Psoas muscle (tissue), 7 donors: ENCODE measurements at regions not wholly inside any gene's neighbourhood (a gene's known extent, or its start where the extent isn't known, plus 50 kb on each side); places are given as distances from the start of the nearest gene placed in this dataset.

Experiments
- ATAC-seq, 4 donors: fragments of 200-7000 bp; cut with Tn5 transposase; one replicate each; pipeline ENCODE4 v1.9.1; 2020; ENCODE audit warnings: moderate library complexity in 3 of 4, mild to moderate bottlenecking in 2 of 4
- DNase-seq, 2 donors: peaks; one replicate each; pipeline ENCODE4 v3.0.0-alpha.2; 2020
- H3K27ac ChIP-seq: fragments of 200-600 bp; one replicate; pipeline ENCODE4 v1.8.0; 2022
- H3K27me3 ChIP-seq, 3 donors: fragments of 200-600 bp in 1 of 3; one replicate each; pipeline versions ENCODE4 v1.6.1 to v1.8.0; 2013 to 2022; ENCODE audit warnings: low read length in 2 of 3, mild to moderate bottlenecking in 2 of 3, moderate library complexity in 1 of 3; ENCODE audit not compliant: insufficient read depth in 3 of 3
- H3K36me3 ChIP-seq, 2 donors: fragments of 200-600 bp in 1 of 2; one replicate each; pipeline versions ENCODE4 v1.6.1 to v1.8.0; 2013 to 2022; ENCODE audit warnings: low read depth in 1 of 2, mild to moderate bottlenecking in 1 of 2, moderate library complexity in 1 of 2; ENCODE audit not compliant: insufficient read depth in 1 of 2
- H3K4me1 ChIP-seq: fragments of 200-600 bp; one replicate; pipeline ENCODE4 v1.8.0; 2022
- H3K4me3 ChIP-seq: fragments of 200-600 bp; one replicate; pipeline ENCODE4 v1.8.0; 2022; ENCODE audit warnings: mild to moderate bottlenecking
- H3K9me3 ChIP-seq: fragments of 200-600 bp; one replicate; pipeline ENCODE4 v1.8.0; 2022
- whole genome bisulfite sequencing, 3 donors: extraction: QIAGEN DNeasy Blood & Tissue Kit; methylation state at CpG; one replicate each; pipeline versions ENCODE4 v1.1.6 to v1.1.7; 2013; 5-methylcytosine and 5-hydroxymethylcytosine counted together
- intact Hi-C, 2 donors: fragments of 100-400 bp; cut with DNase I; formaldehyde crosslinking; loops; one replicate each; pipeline versions ENCODE4 v1.11.0 to v1.14.2; 2022
- TF ChIP-seq, protein P1 (sequence below): fragments of 200-600 bp; IDR thresholded peaks from one replicate; pipeline ENCODE4 v1.8.0; 2022; ENCODE audit warnings: antibody characterized with exemption
- donor health status: healthy with polysubstance abuse.
- donor health status: DM: no; HTN: no; CAD: no; lungs with moderate emphysema.
- donor health status: Bipolar disorder and iron deficiency.
- donor health status: healthy.
- donor health status: DM: yes; HTN: yes; CAD: no.
- donor health status: DM: no; HTN: no; CAD: no.
- donor health status: DM: yes; HTN: yes; CAD: no.

DNA sequence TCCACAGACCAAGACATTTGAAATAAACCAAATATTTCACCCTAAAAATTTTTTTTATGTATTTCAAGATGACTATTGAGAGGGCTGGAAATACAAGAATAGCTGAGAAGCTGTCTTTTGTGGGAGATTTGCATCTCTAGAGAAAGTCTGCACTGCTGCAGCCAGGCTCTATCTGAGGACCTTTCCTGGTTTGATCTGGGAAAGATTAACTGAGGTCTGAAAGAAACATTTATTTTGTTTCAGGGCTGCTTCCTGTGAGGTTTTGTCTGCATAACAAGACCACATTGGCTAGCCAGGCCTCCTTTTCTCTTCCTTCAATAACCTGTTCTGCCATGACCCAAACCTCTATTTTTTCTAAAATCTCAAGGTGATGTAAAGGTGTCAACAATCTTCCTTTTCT, 117.5 kb upstream of the ARHGEF26 start:
- H3K36me3 ChIP-seq, result no peaks in the 10 kb centered on the region
- intact Hi-C loops, result no loop called here
- no peaks in the 10 kb centered on the region for H3K4me1 ChIP-seq
- no peak for DNase-seq
- TF ChIP-seq, protein P1, sequence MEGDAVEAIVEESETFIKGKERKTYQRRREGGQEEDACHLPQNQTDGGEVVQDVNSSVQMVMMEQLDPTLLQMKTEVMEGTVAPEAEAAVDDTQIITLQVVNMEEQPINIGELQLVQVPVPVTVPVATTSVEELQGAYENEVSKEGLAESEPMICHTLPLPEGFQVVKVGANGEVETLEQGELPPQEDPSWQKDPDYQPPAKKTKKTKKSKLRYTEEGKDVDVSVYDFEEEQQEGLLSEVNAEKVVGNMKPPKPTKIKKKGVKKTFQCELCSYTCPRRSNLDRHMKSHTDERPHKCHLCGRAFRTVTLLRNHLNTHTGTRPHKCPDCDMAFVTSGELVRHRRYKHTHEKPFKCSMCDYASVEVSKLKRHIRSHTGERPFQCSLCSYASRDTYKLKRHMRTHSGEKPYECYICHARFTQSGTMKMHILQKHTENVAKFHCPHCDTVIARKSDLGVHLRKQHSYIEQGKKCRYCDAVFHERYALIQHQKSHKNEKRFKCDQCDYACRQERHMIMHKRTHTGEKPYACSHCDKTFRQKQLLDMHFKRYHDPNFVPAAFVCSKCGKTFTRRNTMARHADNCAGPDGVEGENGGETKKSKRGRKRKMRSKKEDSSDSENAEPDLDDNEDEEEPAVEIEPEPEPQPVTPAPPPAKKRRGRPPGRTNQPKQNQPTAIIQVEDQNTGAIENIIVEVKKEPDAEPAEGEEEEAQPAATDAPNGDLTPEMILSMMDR, result no peak
- no peaks in the 10 kb centered on the region for H3K27me3 ChIP-seq
- H3K27ac ChIP-seq, result no peak overlapping the region
- no peaks in the 10 kb centered on the region for H3K9me3 ChIP-seq
- no peak overlapping the region for H3K4me3 ChIP-seq
- ATAC-seq, result no peak

DNA sequence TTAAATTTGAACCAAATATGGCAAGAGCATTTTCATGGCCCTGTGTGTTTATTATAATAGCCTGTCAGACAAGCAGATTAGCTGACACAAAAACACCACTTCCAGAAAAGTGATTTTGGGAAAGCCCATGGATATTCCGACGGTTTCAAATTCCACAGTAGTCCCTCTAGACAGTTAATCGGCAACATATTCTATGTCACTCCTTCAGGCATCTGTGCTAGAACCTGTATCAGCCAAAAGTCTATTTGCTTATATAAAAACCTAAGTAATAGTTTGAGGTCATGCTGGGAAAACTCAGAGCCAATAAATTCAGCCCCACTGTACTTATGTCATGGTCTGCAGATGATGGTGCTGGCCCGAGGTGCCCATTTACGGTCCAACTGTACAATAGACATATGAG, 110.2 kb upstream of the ARHGEF26 start:
- H3K36me3 ChIP-seq, result no peaks in the 10 kb centered on the region
- H3K4me3 ChIP-seq, result no peak overlapping the region
- no peak overlapping the region for H3K27ac ChIP-seq
- H3K27me3 ChIP-seq, result no peaks in the 10 kb centered on the region
- intact Hi-C loops, result no loop called here
- DNase-seq, result no peak
- no peaks in the 10 kb centered on the region for H3K4me1 ChIP-seq
- WGBS, 3 donors, result 63 to 67% (median 64%) methylated on average over 5 of the region's 5 CpGs
- TF ChIP-seq, protein P1, result no peak
- no peak for ATAC-seq
- H3K9me3 ChIP-seq, result no peaks in the 10 kb centered on the region

DNA sequence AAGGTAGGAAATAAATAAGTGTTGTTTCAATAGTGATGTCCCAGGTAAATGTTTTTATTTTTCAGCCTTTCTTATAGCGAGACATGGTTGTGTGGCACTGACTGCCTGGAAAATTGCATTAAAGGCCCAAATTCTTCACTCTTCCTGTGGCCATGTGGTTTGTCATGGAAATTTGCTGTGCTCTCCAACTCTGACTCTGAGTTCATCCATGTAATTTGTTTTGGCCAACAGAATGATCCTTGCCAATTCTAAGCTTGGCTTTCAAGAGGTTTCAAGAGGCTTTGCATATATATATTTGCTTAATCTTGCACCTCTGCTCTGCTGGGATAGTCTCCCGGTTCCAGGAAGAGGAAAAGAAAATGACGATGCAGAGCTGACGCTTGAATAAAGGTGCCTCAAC, 107.5 kb upstream of the ARHGEF26 start:
- WGBS, 3 donors, result 16 to 40% (median 18%) methylated on average over 4 of the region's 4 CpGs
- TF ChIP-seq, protein P1, result no peak
- ATAC-seq, result no peak

DNA sequence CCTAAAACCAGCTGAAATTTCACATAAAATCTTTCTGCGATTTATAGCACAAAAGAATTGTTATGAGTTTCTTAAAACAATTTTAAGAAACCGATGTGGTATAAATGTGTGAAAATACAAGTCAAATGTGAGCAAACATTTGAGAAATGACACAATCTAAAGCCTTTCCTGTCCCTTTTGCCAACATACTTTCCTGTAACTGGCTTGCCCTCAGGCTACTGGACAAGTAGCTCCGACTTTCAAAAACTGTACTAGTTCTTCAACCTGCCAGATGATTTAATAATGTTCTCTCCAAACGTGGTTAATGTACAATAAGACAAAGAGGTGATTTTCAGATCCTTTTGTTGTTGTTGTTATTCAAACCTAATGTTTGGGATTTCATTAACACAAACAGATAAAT, 105.9 kb upstream of the ARHGEF26 start:
- no peaks in the 10 kb centered on the region for H3K36me3 ChIP-seq
- no peaks in the 10 kb centered on the region for H3K27me3 ChIP-seq
- DNase-seq, result no peak
- WGBS, 3 donors, result 47 to 60% (median 57%) methylated on average over 4 of the region's 4 CpGs
- ATAC-seq, result no peak
- intact Hi-C loops, result no loop called here
- H3K4me1 ChIP-seq, result no peaks in the 10 kb centered on the region
- no peak overlapping the region for H3K27ac ChIP-seq
- H3K9me3 ChIP-seq, result no peaks in the 10 kb centered on the region
- no peak overlapping the region for H3K4me3 ChIP-seq
- TF ChIP-seq, protein P1, result no peak

More for the DNA sequence above, 107.5 kb upstream of the ARHGEF26 start:
- intact Hi-C loops, result no loop called here
- no peaks in the 10 kb centered on the region for H3K27me3 ChIP-seq
- no peaks in the 10 kb centered on the region for H3K9me3 ChIP-seq
- no peak overlapping the region for H3K27ac ChIP-seq
- no peaks in the 10 kb centered on the region for H3K4me1 ChIP-seq
- no peak overlapping the region for H3K4me3 ChIP-seq
- no peak for DNase-seq
- H3K36me3 ChIP-seq, result no peaks in the 10 kb centered on the region

DNA sequence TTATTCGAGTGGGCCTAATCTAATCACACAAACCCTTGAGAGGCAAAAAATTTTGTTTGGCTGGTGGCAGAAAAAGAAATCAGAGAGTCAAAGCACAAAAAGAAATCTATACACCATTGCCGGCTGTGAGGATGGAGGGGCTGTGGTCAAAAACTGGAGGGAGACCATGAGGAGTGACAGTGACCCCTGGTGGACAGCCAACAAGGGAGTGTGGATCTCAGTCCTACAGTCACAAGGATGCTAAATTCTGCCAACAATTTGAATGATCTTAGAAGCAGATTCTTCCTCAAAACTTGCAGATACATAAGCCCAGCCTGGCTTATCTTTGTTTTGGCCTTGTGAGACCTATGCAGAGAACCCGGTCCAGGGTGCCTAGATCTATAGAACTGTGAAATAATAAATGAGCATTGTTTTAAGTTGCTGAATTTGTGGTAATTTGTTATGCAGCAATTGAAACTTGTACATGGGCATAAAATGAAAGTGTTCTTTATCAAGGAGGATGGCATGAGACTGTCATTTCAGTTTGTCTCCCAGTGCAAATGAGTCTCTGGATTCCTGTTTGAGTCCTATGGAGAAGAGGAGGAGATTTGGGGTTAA, 103.0 kb upstream of the ARHGEF26 start:
- peaks cover 5% of the 10 kb centered on the region for H3K9me3 ChIP-seq
- DNase-seq (no peak), ATAC-seq (no peak)
- 54 to 65% (median 64%) methylated on average over 3 of the region's 3 CpGs for WGBS, 3 donors
- H3K36me3 ChIP-seq, result no peaks in the 10 kb centered on the region
- H3K4me1 ChIP-seq, result no peaks in the 10 kb centered on the region
- no peak overlapping the region for H3K27ac ChIP-seq
- intact Hi-C loops, result no loop called here
- no peaks in the 10 kb centered on the region for H3K27me3 ChIP-seq
- no peak overlapping the region for H3K4me3 ChIP-seq
- TF ChIP-seq, protein P1, result no peak
